PC-3 (cell line): ENCODE measurements at regions not wholly inside any gene's neighbourhood (a gene's known extent, or its start where the extent isn't known, plus 50 kb on each side); places are given as distances from the start of the nearest gene placed in this dataset.

Experiments
- ATAC-seq: fragments of 200-7000 bp; cut with Tn5 transposase; 2 replicates; pipeline ENCODE4 v1.9.1; 2020; ENCODE audit warnings: mild to moderate bottlenecking, moderate library complexity
- BruUV-seq: library from RNA; stranded (reverse); fragments of 400-500 nt; replicated peaks from 2 replicates; lab custom pipeline; 2021; lab: Mats Ljungman, UMichigan
- CTCF ChIA-PET: fragments of 300-600 bp; sonication (Branson Sonifier 250); formaldehyde crosslinking; loops from one replicate; lab custom pipeline; 2022; ENCODE audit warnings: antibody characterized with exemption; lab: Charles Lee
- POLR2A ChIA-PET: fragments of 300-600 bp; sonication (Branson Sonifier 250); formaldehyde crosslinking; loops from one replicate; lab custom pipeline; 2022; ENCODE audit warnings: antibody characterized with exemption; ENCODE audit not compliant: unreplicated experiment; lab: Charles Lee
- DNase-seq: peaks from one replicate; pipeline ENCODE4 v3.0.0-alpha.2; 2015
- H2AFZ ChIP-seq: fragments of 300-600 bp; sonication (generic); 2 replicates; pipeline ENCODE4 v1.6.0; 2016; ENCODE audit warnings: antibody characterized with exemption, low read length
- H3F3A ChIP-seq: fragments of 300-600 bp; sonication (generic); one replicate; pipeline ENCODE4 v1.6.0; 2017; ENCODE audit warnings: antibody characterized with exemption, low read length, control low read depth, mild to moderate bottlenecking; ENCODE audit not compliant: unreplicated experiment
- H3K27ac ChIP-seq: fragments of 300-600 bp; sonication (generic); 2 replicates; pipeline ENCODE4 v1.5.1; 2016; ENCODE audit warnings: mild to moderate bottlenecking, low read length
- H3K27me3 ChIP-seq: fragments of 300-600 bp; sonication (generic); 2 replicates; pipeline ENCODE4 v1.6.1; 2016; ENCODE audit warnings: low read length, mixed read lengths
- H3K36me3 ChIP-seq: fragments of 300-600 bp; sonication (generic); 2 replicates; pipeline ENCODE4 v1.6.1; 2016; ENCODE audit warnings: low read depth, mixed run types, low read length, mixed read lengths
- H3K4me1 ChIP-seq: fragments of 300-600 bp; sonication (generic); 2 replicates; pipeline ENCODE4 v1.5.1; 2016; ENCODE audit warnings: low read length; ENCODE audit not compliant: insufficient read depth
- H3K4me2 ChIP-seq: fragments of 300-600 bp; sonication (generic); 2 replicates; pipeline ENCODE4 v1.6.0; 2016; ENCODE audit warnings: low read length
- H3K4me3 ChIP-seq: fragments of 300-600 bp; sonication (generic); 2 replicates; pipeline ENCODE4 v1.5.1; 2016; ENCODE audit warnings: mild to moderate bottlenecking, low read length, mixed read lengths
- H3K79me2 ChIP-seq: fragments of 300-600 bp; sonication (generic); 2 replicates; pipeline ENCODE4 v1.6.1; 2017; ENCODE audit warnings: low read length, mixed read lengths
- H3K9ac ChIP-seq: fragments of 300-600 bp; sonication (generic); 2 replicates; pipeline ENCODE4 v1.6.0; 2016; ENCODE audit warnings: mild to moderate bottlenecking, low read length
- H3K9me2 ChIP-seq: fragments of 300-600 bp; sonication (generic); replicated peaks from 2 replicates; pipeline ENCODE4 v1.6.1; 2016; ENCODE audit warnings: mixed run types, low read length, mixed read lengths
- H3K9me3 ChIP-seq: fragments of 300-600 bp; sonication (generic); 2 replicates; pipeline ENCODE4 v1.6.1; 2016; ENCODE audit warnings: low read length, mixed read lengths
- H4K20me1 ChIP-seq: fragments of 300-600 bp; sonication (generic); 2 replicates; pipeline ENCODE4 v1.6.1; 2016; ENCODE audit warnings: low read length, mixed read lengths
- CTCF ChIP-seq: fragments of 300-600 bp; sonication (generic); conservative IDR thresholded peaks from 2 replicates; pipeline ENCODE4 v1.5.1; 2017; ENCODE audit warnings: antibody characterized with exemption, low read depth, mild to moderate bottlenecking, low read length
- EZH2 ChIP-seq: fragments of 300-600 bp; sonication (generic); IDR thresholded peaks from one replicate; pipeline ENCODE4 v1.6.1; 2017; ENCODE audit warnings: antibody characterized with exemption, mild to moderate bottlenecking, low read length; ENCODE audit not compliant: unreplicated experiment
- EZH2phosphoT487 ChIP-seq: fragments of 300-600 bp; sonication (generic); IDR thresholded peaks from 2 replicates; pipeline ENCODE4 v1.6.1; 2018; ENCODE audit warnings: mild to moderate bottlenecking, antibody characterized with exemption, low read length, borderline replicate concordance
- intact Hi-C: fragments of 100-400 bp; cut with micrococcal nuclease; formaldehyde crosslinking; loops from 2 replicates; pipeline ENCODE4 v1.9.0; 2023

GRCh38 chr9:20016611-20017010, 227.8 kb upstream of the SLC24A2 start:
- ChIA-PET POLR2A (no interaction called here), CTCF (no interaction called here)
- Histone ChIP-seq H2AFZ (no peak overlapping the region), H3K4me1 (no peaks in the 10 kb centered on the region), H3K4me3 (no peak overlapping the region), H4K20me1 (no peaks in the 10 kb centered on the region), H3K9ac (no peak overlapping the region), H3K27ac (no peak overlapping the region), H3K4me2 (no peak overlapping the region), H3K9me3 (no peaks in the 10 kb centered on the region), H3K9me2 (no peaks in the 10 kb centered on the region), H3K79me2 (no peaks in the 10 kb centered on the region), H3K36me3 (no peaks in the 10 kb centered on the region), H3F3A (no peaks in the 10 kb centered on the region), H3K27me3 (no peaks in the 10 kb centered on the region)
- intact Hi-C loops, result no loop called here
- BruUV-seq, result no TSS peak
- ATAC-seq, result no peak
- TF ChIP-seq CTCF (no peak), EZH2phosphoT487 (no peak), EZH2 (no peak)
- no peak for DNase-seq

DNA sequence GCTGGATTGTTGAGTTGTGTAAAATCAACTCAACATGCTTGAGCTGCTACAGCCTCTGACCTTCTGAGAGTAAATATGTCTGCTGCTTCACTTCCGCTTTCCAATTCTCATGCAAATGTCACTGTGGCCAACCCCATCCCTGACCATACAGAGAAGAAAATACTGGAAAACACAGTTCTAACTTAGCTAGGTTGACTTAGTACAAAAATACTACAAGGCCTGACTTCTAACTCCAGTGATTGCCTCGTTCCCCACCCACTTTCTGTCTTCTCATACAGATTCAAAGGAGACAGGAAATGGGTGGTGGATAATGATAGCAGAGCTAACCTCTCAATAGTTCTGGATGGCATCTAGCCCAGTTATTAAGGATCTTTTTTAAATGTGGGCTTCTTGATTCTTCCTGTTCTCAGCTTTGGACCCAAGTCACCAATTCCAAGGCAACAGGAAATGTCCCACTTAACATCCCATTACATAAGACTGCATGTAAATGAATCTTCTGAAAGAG, 226.6 kb upstream of the SLC24A2 start:
- TF ChIP-seq EZH2phosphoT487 (no peak), EZH2 (no peak), CTCF (no peak)
- ChIA-PET CTCF (no interaction called here), POLR2A (no interaction called here)
- Histone ChIP-seq H3K4me1 (no peaks in the 10 kb centered on the region), H3K79me2 (no peaks in the 10 kb centered on the region), H3K9me3 (no peaks in the 10 kb centered on the region), H2AFZ (no peak overlapping the region), H3K36me3 (no peaks in the 10 kb centered on the region), H3K27me3 (no peaks in the 10 kb centered on the region), H3K9ac (no peak overlapping the region), H3K9me2 (no peaks in the 10 kb centered on the region), H4K20me1 (no peaks in the 10 kb centered on the region), H3K4me3 (no peak overlapping the region), H3K4me2 (no peak overlapping the region), H3F3A (no peaks in the 10 kb centered on the region), H3K27ac (no peak overlapping the region)
- intact Hi-C loops, result no loop called here
- ATAC-seq, result no peak
- BruUV-seq, result no TSS peak
- DNase-seq, result no peak

DNA sequence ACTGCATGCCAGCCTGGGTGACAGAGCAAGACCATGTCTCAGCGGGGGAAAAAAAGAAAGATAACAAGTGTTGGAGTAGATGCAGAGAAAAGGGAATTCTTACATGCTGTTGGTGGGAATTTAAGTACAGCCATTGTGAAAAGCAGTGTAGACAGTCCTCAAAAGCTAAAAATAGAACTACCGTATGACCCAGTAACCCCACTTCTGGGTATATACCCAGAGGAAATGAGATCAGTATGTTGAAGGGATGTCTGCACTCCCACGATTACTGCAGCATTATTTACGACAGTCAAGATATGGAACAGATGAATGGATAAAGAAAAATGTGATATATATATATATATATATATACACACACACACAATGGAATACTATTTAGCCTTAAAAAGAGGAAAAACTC, 225.3 kb upstream of the SLC24A2 start:
- ATAC-seq (no peak), DNase-seq (no peak)
- Histone ChIP-seq H3K9ac (no peak overlapping the region), H3K9me3 (no peaks in the 10 kb centered on the region), H2AFZ (no peak overlapping the region), H4K20me1 (no peaks in the 10 kb centered on the region), H3K27me3 (no peaks in the 10 kb centered on the region), H3K4me2 (no peak overlapping the region), H3K4me1 (no peaks in the 10 kb centered on the region), H3F3A (no peaks in the 10 kb centered on the region), H3K4me3 (no peak overlapping the region), H3K36me3 (no peaks in the 10 kb centered on the region), H3K9me2 (no peaks in the 10 kb centered on the region), H3K27ac (no peak overlapping the region), H3K79me2 (no peaks in the 10 kb centered on the region)
- no peak for TF ChIP-seq CTCF
- TF ChIP-seq EZH2, result no peak
- TF ChIP-seq EZH2phosphoT487, result no peak
- CTCF ChIA-PET, result no interaction called here
- intact Hi-C loops, result no loop called here
- POLR2A ChIA-PET, result no interaction called here
- no TSS peak for BruUV-seq
